ENCODE measurements at regions not wholly inside any gene's neighbourhood (a gene's known extent, or its start where the extent isn't known, plus 50 kb on each side); places are given as distances from the start of the nearest gene placed in this dataset.

- intact Hi-C loops (cut with DNase I): no loop called here
- 73 to 85% (median 81%) methylated on average over 11 of the region's 11 CpGs for WGBS, 3 donors
- DNase-seq: no peak
Measured at GRCh38 chr3:13123765-13124164, 50.5 kb upstream of the IQSEC1 start.

GRCh38 chr3:13123013-13123654, 49.9 kb upstream of the IQSEC1 start:
- no peak overlapping the region for H3K27ac ChIP-seq
- 53 to 58% (median 57%) methylated on average over 10 of the region's 10 CpGs for WGBS, 3 donors
- no peak for DNase-seq
- no peak overlapping the region for H3K4me3 ChIP-seq
- intact Hi-C loops (cut with DNase I): no loop called here
- no peaks in the 10 kb centered on the region for H3K27me3 ChIP-seq
- no peaks in the 10 kb centered on the region for H3K36me3 ChIP-seq
- no peaks in the 10 kb centered on the region for H3K9me3 ChIP-seq
- no peaks in the 10 kb centered on the region for H3K4me1 ChIP-seq (ENCODE audit: insufficient read depth)
- no peak for TF ChIP-seq EP300 (IDR thresholded peaks at IDR 0.05)

More at GRCh38 chr3:13123765-13124164, 50.5 kb upstream of the IQSEC1 start:
- Histone ChIP-seq H3K36me3 (no peaks in the 10 kb centered on the region), H3K4me3 (no peak overlapping the region), H3K27me3 (no peaks in the 10 kb centered on the region), H3K4me1 (ENCODE audit: insufficient read depth) (no peaks in the 10 kb centered on the region), H3K27ac (no peak overlapping the region), H3K9me3 (no peaks in the 10 kb centered on the region)
- no peak for TF ChIP-seq POLR2A (IDR thresholded peaks at IDR 0.05)
- TF ChIP-seq EP300 (IDR thresholded peaks at IDR 0.05): no peak
- TF ChIP-seq, protein P1, sequence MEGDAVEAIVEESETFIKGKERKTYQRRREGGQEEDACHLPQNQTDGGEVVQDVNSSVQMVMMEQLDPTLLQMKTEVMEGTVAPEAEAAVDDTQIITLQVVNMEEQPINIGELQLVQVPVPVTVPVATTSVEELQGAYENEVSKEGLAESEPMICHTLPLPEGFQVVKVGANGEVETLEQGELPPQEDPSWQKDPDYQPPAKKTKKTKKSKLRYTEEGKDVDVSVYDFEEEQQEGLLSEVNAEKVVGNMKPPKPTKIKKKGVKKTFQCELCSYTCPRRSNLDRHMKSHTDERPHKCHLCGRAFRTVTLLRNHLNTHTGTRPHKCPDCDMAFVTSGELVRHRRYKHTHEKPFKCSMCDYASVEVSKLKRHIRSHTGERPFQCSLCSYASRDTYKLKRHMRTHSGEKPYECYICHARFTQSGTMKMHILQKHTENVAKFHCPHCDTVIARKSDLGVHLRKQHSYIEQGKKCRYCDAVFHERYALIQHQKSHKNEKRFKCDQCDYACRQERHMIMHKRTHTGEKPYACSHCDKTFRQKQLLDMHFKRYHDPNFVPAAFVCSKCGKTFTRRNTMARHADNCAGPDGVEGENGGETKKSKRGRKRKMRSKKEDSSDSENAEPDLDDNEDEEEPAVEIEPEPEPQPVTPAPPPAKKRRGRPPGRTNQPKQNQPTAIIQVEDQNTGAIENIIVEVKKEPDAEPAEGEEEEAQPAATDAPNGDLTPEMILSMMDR (IDR thresholded peaks at IDR 0.05): no peak

Measured in ovary (tissue), 7 donors.